GM12891 (cell line): ENCODE measurements at regions not wholly inside any gene's neighbourhood (a gene's known extent, or its start where the extent isn't known, plus 50 kb on each side); places are given as distances from the start of the nearest gene placed in this dataset.

Experiments used
- PAX5 ChIP-seq: IDR thresholded peaks from 2 replicates; pipeline ENCODE4 v1.6.1; 2011; ENCODE audit warnings: low read length, moderate library complexity, mild to moderate bottlenecking; ENCODE audit not compliant: insufficient read depth, severe bottlenecking
- POLR2A ChIP-seq: IDR thresholded peaks from 2 replicates; pipeline ENCODE4 v1.6.1; 2011; ENCODE audit warnings: low read depth, low read length, control low read depth
- POLR2AphosphoS5 ChIP-seq: IDR thresholded peaks from 2 replicates; pipeline ENCODE4 v1.6.1; 2011; ENCODE audit warnings: low read depth, low read length, control low read depth

DNA sequence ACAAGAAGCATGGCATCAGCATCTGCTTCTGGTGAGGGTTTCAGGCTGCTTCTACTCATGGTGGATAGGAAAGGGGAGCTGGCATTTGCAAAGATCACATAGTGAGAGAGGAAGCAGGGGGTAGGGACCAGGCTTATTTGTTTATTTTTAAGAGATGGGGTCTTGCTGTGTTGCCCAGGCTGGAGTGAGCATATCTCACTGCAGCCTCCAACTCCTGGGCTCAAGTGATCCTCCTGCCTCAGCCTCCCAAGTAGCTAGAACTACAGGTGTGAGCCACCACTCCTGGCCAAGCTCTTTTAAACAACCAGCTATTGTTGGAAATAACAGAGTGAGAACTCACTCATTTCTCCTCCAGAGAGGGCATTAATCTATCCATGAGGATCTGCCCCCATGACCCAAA lies 138.8 kb upstream of the FOXN2 start:
- TF ChIP-seq POLR2A: no peak
- no peak for TF ChIP-seq PAX5
- no peak for TF ChIP-seq POLR2AphosphoS5
